ENCODE measurements at regions not wholly inside any gene's neighbourhood (a gene's known extent, or its start where the extent isn't known, plus 50 kb on each side); places are given as distances from the start of the nearest gene placed in this dataset.

DNA sequence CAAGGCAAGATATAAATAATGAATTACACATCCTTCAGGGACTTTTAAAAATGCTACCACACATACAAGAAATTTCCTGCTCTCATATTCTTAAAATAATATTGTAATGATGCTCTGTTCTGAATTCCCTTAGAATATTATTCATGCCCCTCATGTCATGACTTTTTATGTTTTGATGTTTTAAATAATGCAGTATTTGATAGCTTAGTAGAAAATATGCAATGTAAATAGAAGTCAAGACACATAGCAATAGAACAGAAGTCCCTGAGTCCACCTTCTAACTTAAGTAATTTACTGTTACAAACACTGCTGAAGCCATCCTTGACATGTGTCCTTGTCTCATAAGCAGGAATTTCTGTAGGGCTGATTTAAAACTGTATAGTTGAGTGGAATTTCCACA, 1071.2 kb upstream of the LCORL start:
- Histone ChIP-seq H3K9me3 (peaks cover 0 to 11% (median 0%) of the 10 kb centered on the region in 8 donors), H3K27ac (no peak overlapping the region), H3K36me3 (no peaks in the 10 kb centered on the region), H3K4me3 (no peak overlapping the region), H3K4me1 (no peaks in the 10 kb centered on the region), H3K27me3 (replicated peaks in 1 of 7) (no peaks in the 10 kb centered on the region)
- intact Hi-C loops (cut with DNase I; ENCODE audit: low total_unique reads): no loop called here
- DNase-seq: no peak
- no peak for TF ChIP-seq POLR2AphosphoS5 (IDR thresholded peaks at IDR 0.05)

DNA sequence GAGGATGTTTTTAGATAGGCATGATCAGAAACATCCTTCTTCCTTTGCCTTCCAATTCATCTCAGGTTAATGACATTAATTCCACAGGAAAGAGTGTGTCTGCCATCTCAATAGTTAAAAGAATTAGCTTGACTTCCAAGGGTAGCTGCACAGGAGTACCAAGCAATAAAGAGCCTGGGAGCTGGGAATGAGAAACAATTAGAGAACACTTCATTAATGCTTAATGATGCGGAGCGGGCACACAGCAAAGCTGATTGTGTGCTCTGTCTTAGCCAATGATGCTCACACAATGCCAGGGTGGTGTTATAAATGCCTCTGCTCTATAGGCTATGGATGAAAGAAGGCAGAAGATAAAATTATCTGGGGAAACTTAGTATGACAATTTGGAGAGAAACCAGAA, 1052.5 kb upstream of the LCORL start:
- H3K27ac ChIP-seq: no peak overlapping the region
- H3K27me3 ChIP-seq (replicated peaks in 1 of 7): no peaks in the 10 kb centered on the region
- intact Hi-C loops (cut with DNase I; ENCODE audit: low total_unique reads): no loop called here
- DNase-seq: no peak
- H3K4me3 ChIP-seq: no peak overlapping the region
- no peaks in the 10 kb centered on the region for H3K4me1 ChIP-seq
- no peaks in the 10 kb centered on the region for H3K36me3 ChIP-seq
- peaks cover 0 to 4% (median 0%) of the 10 kb centered on the region in 8 donors for H3K9me3 ChIP-seq
- no peak for TF ChIP-seq POLR2AphosphoS5 (IDR thresholded peaks at IDR 0.05)
- TF ChIP-seq, protein P1, sequence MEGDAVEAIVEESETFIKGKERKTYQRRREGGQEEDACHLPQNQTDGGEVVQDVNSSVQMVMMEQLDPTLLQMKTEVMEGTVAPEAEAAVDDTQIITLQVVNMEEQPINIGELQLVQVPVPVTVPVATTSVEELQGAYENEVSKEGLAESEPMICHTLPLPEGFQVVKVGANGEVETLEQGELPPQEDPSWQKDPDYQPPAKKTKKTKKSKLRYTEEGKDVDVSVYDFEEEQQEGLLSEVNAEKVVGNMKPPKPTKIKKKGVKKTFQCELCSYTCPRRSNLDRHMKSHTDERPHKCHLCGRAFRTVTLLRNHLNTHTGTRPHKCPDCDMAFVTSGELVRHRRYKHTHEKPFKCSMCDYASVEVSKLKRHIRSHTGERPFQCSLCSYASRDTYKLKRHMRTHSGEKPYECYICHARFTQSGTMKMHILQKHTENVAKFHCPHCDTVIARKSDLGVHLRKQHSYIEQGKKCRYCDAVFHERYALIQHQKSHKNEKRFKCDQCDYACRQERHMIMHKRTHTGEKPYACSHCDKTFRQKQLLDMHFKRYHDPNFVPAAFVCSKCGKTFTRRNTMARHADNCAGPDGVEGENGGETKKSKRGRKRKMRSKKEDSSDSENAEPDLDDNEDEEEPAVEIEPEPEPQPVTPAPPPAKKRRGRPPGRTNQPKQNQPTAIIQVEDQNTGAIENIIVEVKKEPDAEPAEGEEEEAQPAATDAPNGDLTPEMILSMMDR (IDR thresholded peaks at IDR 0.05 in 8 of 11, conservative IDR thresholded peaks at IDR 0.05 in 3 of 11): no peak
- TF ChIP-seq POLR2A (IDR thresholded peaks at IDR 0.05): no peak
- 90 to 99% (median 98%) methylated on average over 2 of the region's 2 CpGs for WGBS, 5 donors

DNA sequence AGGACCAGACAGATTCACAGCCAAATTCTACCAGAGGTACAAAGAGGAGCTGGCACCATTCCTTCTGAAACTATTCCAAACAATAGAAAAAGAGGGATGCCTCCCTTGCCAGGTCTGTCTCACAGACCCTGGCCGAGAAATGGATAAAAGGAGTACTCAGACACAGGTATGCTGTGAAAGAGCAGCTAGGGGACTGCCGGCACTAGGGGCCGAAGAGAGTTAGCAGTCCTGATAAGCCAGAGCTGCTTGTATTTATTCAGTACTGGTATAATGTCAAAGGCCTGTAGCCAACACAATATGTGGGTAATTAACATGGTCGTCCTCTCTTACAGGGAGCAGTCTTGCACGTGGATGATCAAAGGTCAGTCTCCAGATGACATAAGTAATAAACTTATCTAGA, 1042.1 kb upstream of the LCORL start:
- Histone ChIP-seq H3K36me3 (no peaks in the 10 kb centered on the region), H3K4me1 (no peaks in the 10 kb centered on the region), H3K27ac (no peak overlapping the region), H3K9me3 (peaks cover 0 to 49% (median 29%) of the 10 kb centered on the region in 8 donors), H3K27me3 (replicated peaks in 1 of 7) (no peaks in the 10 kb centered on the region), H3K4me3 (no peak overlapping the region)
- intact Hi-C loops (cut with DNase I; ENCODE audit: low total_unique reads): no loop called here
- WGBS, 5 donors: 66 to 90% (median 86%) methylated on average over 5 of the region's 5 CpGs
- TF ChIP-seq POLR2AphosphoS5 (IDR thresholded peaks at IDR 0.05): no peak
- TF ChIP-seq, protein P1 (IDR thresholded peaks at IDR 0.05 in 8 of 11, conservative IDR thresholded peaks at IDR 0.05 in 3 of 11): no peak
- DNase-seq: no peak

DNA sequence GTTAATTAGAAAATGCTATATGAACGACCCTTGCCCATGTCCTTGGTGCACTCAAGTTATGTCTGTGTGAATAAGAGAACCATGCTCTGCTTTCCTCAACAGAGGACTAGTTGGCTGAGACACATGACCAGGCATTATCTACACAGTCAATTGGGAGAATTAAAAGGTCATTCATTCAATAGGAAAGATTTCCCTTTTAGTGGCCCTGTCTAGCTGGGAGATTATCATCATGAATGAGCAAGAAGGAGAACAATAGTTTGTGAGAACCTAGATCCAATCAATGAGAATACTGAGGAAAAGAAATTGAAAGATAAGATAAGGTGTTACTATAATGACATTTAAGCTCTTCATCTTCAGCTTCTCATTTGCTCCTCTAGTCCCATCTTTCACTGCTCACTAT, 1033.4 kb upstream of the LCORL start:
- H3K4me1 ChIP-seq: no peaks in the 10 kb centered on the region
- H3K36me3 ChIP-seq: no peaks in the 10 kb centered on the region
- DNase-seq: no peak
- no peaks in the 10 kb centered on the region for H3K27me3 ChIP-seq (replicated peaks in 1 of 7)
- TF ChIP-seq POLR2AphosphoS5 (IDR thresholded peaks at IDR 0.05) (no peak), POLR2A (IDR thresholded peaks at IDR 0.05) (no peak)
- TF ChIP-seq, protein P1 (IDR thresholded peaks at IDR 0.05 in 8 of 11, conservative IDR thresholded peaks at IDR 0.05 in 3 of 11): no peak
- H3K9me3 ChIP-seq: peaks cover 0 to 8% (median 1%) of the 10 kb centered on the region in 8 donors
- intact Hi-C loops (cut with DNase I; ENCODE audit: low total_unique reads): no loop called here
- H3K4me3 ChIP-seq: no peak overlapping the region
- WGBS, 5 donors: 32 to 55% (median 43%) methylated on average over 1 of the region's 1 CpG
- no peak overlapping the region for H3K27ac ChIP-seq

DNA sequence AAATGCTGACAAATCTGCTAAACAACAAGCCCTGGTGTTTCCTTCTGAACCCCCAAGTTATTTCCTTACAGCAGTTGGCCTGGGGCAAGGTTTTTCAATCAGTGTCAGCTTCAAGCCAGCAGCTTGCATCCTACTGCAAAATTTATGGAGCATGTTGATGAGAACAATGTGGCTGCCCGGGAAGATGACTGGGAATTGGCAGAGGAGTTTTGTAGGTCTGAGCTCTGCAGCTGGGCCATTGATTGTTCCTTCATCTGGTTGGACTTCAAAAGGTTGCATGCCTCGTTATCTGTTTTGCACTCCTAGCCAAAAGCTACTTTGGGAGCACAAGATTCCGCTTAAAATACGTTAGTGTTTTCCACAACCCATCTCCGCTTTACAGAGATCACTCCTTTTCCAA, 1030.3 kb upstream of the LCORL start:
- Histone ChIP-seq H3K9me3 (peaks cover 0 to 5% (median 0%) of the 10 kb centered on the region in 8 donors), H3K4me3 (no peak overlapping the region), H3K27ac (no peak overlapping the region), H3K27me3 (replicated peaks in 1 of 7) (no peaks in the 10 kb centered on the region), H3K36me3 (no peaks in the 10 kb centered on the region), H3K4me1 (no peaks in the 10 kb centered on the region)
- intact Hi-C loops (cut with DNase I; ENCODE audit: low total_unique reads): no loop called here
- TF ChIP-seq POLR2AphosphoS5 (IDR thresholded peaks at IDR 0.05): no peak
- TF ChIP-seq POLR2A (IDR thresholded peaks at IDR 0.05): no peak
- TF ChIP-seq, protein P1 (IDR thresholded peaks at IDR 0.05 in 8 of 11, conservative IDR thresholded peaks at IDR 0.05 in 3 of 11): no peak
- DNase-seq: no peak
- 19 to 29% (median 25%) methylated on average over 5 of the region's 5 CpGs for WGBS, 5 donors
